ENCODE measurements at regions not wholly inside any gene's neighbourhood (a gene's known extent, or its start where the extent isn't known, plus 50 kb on each side); places are given as distances from the start of the nearest gene placed in this dataset.

- CTCF ChIA-PET = interaction anchor here (0.7 kb wide), 1 partner anchor 13 kb away, joined by 4 read pairs; no protein-coding TSS in a partner anchor
Measured at GRCh38 chr4:8701126-8702019, 108.8 kb downstream of the CPZ start.

DNA sequence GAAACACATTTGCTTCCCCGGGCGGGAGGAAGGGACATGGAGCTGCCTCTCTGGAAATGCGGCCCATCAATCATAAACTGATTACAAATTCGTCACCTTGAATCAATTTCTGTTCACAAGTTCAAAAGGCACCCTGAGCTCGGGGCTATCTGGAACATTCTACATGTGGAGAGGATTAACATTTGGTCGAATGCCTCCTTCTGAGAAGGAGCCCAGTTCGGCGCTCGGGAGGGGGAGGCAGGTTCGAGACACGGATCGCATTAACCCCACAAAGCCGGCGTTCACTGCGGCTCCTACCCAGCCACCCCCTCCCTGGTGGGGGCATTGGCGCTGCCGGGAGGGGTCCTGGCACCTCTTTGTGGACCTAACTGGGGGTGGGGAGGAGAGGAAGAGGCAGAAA, 108.0 kb downstream of the CPZ start:
- no peak for TF ChIP-seq CTBP1 (IDR thresholded peaks at IDR 0.05; ENCODE audit: borderline replicate concordance)
- TF ChIP-seq, protein P1, sequence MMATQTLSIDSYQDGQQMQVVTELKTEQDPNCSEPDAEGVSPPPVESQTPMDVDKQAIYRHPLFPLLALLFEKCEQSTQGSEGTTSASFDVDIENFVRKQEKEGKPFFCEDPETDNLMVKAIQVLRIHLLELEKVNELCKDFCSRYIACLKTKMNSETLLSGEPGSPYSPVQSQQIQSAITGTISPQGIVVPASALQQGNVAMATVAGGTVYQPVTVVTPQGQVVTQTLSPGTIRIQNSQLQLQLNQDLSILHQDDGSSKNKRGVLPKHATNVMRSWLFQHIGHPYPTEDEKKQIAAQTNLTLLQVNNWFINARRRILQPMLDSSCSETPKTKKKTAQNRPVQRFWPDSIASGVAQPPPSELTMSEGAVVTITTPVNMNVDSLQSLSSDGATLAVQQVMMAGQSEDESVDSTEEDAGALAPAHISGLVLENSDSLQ (IDR thresholded peaks at IDR 0.05) = no peak
- TF ChIP-seq SUZ12 (IDR thresholded peaks at IDR 0.05) = no peak
- no peak for TF ChIP-seq BHLHE40 (IDR thresholded peaks at IDR 0.05; ENCODE audit: borderline replicate concordance)
- no peak for TF ChIP-seq FOXK2 (IDR thresholded peaks at IDR 0.05)
- TF ChIP-seq LEF1 (IDR thresholded peaks at IDR 0.05; ENCODE audit: borderline replicate concordance) = no peak
- no peak for TF ChIP-seq FOXA1 (IDR thresholded peaks at IDR 0.05)
- TF ChIP-seq ZNF384 (IDR thresholded peaks at IDR 0.05) = no peak
- no peak for TF ChIP-seq L3MBTL2 (conservative IDR thresholded peaks at IDR 0.05)
- TF ChIP-seq HDGF (IDR thresholded peaks at IDR 0.05; ENCODE audit: borderline replicate concordance) = no peak
- TF ChIP-seq SP1 (IDR thresholded peaks at IDR 0.05) = no peak
- no peak for DNase-seq (ENCODE audit: extremely low spot score)
- ChIA-PET POLR2A (no interaction called here), CTCF (no interaction called here)

More at GRCh38 chr4:8701126-8702019, 108.8 kb downstream of the CPZ start:
- POLR2A ChIA-PET = no interaction called here
- no peak for TF ChIP-seq L3MBTL2 (conservative IDR thresholded peaks at IDR 0.05)
- TF ChIP-seq SP1 (IDR thresholded peaks at IDR 0.05) = no peak
- no peak for TF ChIP-seq CTBP1 (IDR thresholded peaks at IDR 0.05; ENCODE audit: borderline replicate concordance)
- no peak for DNase-seq (ENCODE audit: extremely low spot score)

DNA sequence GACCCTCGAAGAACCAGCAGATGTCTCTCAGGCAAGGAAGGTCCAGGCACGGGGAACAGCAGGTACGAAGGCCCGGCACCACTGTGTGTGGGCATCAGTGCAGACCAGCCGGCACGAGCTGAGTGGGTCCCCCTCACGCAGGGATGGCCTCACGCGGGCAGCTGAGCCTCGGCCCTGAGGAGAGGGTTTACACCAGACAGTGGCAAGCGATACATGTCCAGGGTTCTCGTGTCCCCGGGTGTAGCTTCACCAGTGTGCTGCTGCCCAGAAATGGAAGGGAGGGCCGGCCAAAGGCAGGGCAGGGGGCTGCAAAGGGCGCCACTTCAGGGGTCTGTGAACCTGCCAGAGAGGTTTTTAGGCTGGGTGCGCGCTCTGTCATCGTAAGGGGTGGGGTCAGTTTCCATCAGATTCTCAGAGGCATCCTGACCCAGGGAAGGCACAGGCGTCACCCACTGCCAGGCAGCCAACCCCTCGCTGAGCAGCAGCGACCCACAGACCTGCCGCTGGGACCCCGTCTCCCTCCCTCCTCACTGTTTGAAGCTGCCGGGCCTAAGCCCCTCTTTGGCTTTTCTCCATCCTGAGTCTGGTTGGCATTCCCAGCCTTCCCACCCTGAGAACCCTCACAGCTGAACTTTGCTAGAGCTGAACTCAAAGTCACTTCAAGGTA, 107.0 kb downstream of the CPZ start:
- no peak for DNase-seq (ENCODE audit: extremely low spot score)
- CTCF ChIA-PET = interaction anchor here (0.6 kb wide), 1 partner anchor 23 kb away, joined by 3 read pairs; no protein-coding TSS in a partner anchor
- TF ChIP-seq FOXM1 (IDR thresholded peaks at IDR 0.05; ENCODE audit: borderline replicate concordance) (no peak), CTBP1 (IDR thresholded peaks at IDR 0.05; ENCODE audit: borderline replicate concordance) (no peak), HDGF (IDR thresholded peaks at IDR 0.05; ENCODE audit: borderline replicate concordance) (no peak), SUZ12 (IDR thresholded peaks at IDR 0.05) (no peak), SP1 (IDR thresholded peaks at IDR 0.05) (no peak), ARNT (IDR thresholded peaks at IDR 0.05) (no peak), ELF4 (IDR thresholded peaks at IDR 0.05) (no peak), LEF1 (IDR thresholded peaks at IDR 0.05; ENCODE audit: borderline replicate concordance) (no peak), NFRKB (IDR thresholded peaks at IDR 0.05) (no peak), BHLHE40 (IDR thresholded peaks at IDR 0.05; ENCODE audit: borderline replicate concordance) (no peak), FOXA1 (IDR thresholded peaks at IDR 0.05) (no peak), L3MBTL2 (conservative IDR thresholded peaks at IDR 0.05) (no peak), ZNF384 (IDR thresholded peaks at IDR 0.05) (no peak), FOXK2 (IDR thresholded peaks at IDR 0.05) (no peak), TARDBP (IDR thresholded peaks at IDR 0.05) (no peak)
- TF ChIP-seq, protein P1 (IDR thresholded peaks at IDR 0.05) = no peak
- POLR2A ChIA-PET = no interaction called here

GRCh38 chr4:8699063-8699385, 106.5 kb downstream of the CPZ start:
- no peak for TF ChIP-seq HDGF (IDR thresholded peaks at IDR 0.05; ENCODE audit: borderline replicate concordance)
- TF ChIP-seq, protein P1 (IDR thresholded peaks at IDR 0.05) = no peak
- no peak for TF ChIP-seq CTBP1 (IDR thresholded peaks at IDR 0.05; ENCODE audit: borderline replicate concordance)
- TF ChIP-seq TARDBP (IDR thresholded peaks at IDR 0.05) = no peak
- no peak for TF ChIP-seq FOXK2 (IDR thresholded peaks at IDR 0.05)
- TF ChIP-seq LEF1 (IDR thresholded peaks at IDR 0.05; ENCODE audit: borderline replicate concordance) = no peak
- no peak for TF ChIP-seq NFRKB (IDR thresholded peaks at IDR 0.05)
- TF ChIP-seq FOXA1 (IDR thresholded peaks at IDR 0.05) = no peak
- TF ChIP-seq BHLHE40 (IDR thresholded peaks at IDR 0.05; ENCODE audit: borderline replicate concordance) = no peak
- no peak for TF ChIP-seq SP1 (IDR thresholded peaks at IDR 0.05)
- no peak for TF ChIP-seq ZNF384 (IDR thresholded peaks at IDR 0.05)
- no peak for TF ChIP-seq L3MBTL2 (conservative IDR thresholded peaks at IDR 0.05)
- no peak for TF ChIP-seq ELF4 (IDR thresholded peaks at IDR 0.05)
- no peak for TF ChIP-seq SUZ12 (IDR thresholded peaks at IDR 0.05)
- no peak for TF ChIP-seq FOXM1 (IDR thresholded peaks at IDR 0.05; ENCODE audit: borderline replicate concordance)
- no peak for TF ChIP-seq ARNT (IDR thresholded peaks at IDR 0.05)
- no peak for DNase-seq (ENCODE audit: extremely low spot score)
- POLR2A ChIA-PET = no interaction called here
- CTCF ChIA-PET = no interaction called here

- ChIA-PET CTCF (no interaction called here), POLR2A (no interaction called here)
- DNase-seq (ENCODE audit: extremely low spot score) = no peak
- no peak for TF ChIP-seq FOXA1 (IDR thresholded peaks at IDR 0.05)
- no peak for TF ChIP-seq NFRKB (IDR thresholded peaks at IDR 0.05)
- TF ChIP-seq ARNT (IDR thresholded peaks at IDR 0.05) = no peak
- TF ChIP-seq TARDBP (IDR thresholded peaks at IDR 0.05) = no peak
- no peak for TF ChIP-seq BHLHE40 (IDR thresholded peaks at IDR 0.05; ENCODE audit: borderline replicate concordance)
- no peak for TF ChIP-seq SP1 (IDR thresholded peaks at IDR 0.05)
- TF ChIP-seq ZNF384 (IDR thresholded peaks at IDR 0.05) = no peak
- no peak for TF ChIP-seq FOXK2 (IDR thresholded peaks at IDR 0.05)
- no peak for TF ChIP-seq LEF1 (IDR thresholded peaks at IDR 0.05; ENCODE audit: borderline replicate concordance)
- no peak for TF ChIP-seq CTBP1 (IDR thresholded peaks at IDR 0.05; ENCODE audit: borderline replicate concordance)
- TF ChIP-seq HDGF (IDR thresholded peaks at IDR 0.05; ENCODE audit: borderline replicate concordance) = no peak
- no peak for TF ChIP-seq ELF4 (IDR thresholded peaks at IDR 0.05)
- no peak for TF ChIP-seq FOXM1 (IDR thresholded peaks at IDR 0.05; ENCODE audit: borderline replicate concordance)
- TF ChIP-seq SUZ12 (IDR thresholded peaks at IDR 0.05) = no peak
- no peak for TF ChIP-seq L3MBTL2 (conservative IDR thresholded peaks at IDR 0.05)
- TF ChIP-seq, protein P1 (IDR thresholded peaks at IDR 0.05) = no peak
Measured at GRCh38 chr4:8698341-8699062, 105.9 kb downstream of the CPZ start.
